ENCODE measurements at regions not wholly inside any gene's neighbourhood (a gene's known extent, or its start where the extent isn't known, plus 50 kb on each side); places are given as distances from the start of the nearest gene placed in this dataset.

GRCh38 chr9:99592834-99593574, 228.7 kb upstream of the NR4A3 start:
- TF ChIP-seq EZH2 (IDR thresholded peaks at IDR 0.05; ENCODE audit: borderline replicate concordance, low read depth, low read length, severe bottlenecking), result no peak
- TF ChIP-seq CTCF (IDR thresholded peaks at IDR 0.05; ENCODE audit: borderline replicate concordance, extremely low read depth, low read length, poor library complexity, severe bottlenecking), result no peak

All from DND-41 (cell line).